Fibroblast of the aortic adventitia (primary cell): ENCODE measurements at regions not wholly inside any gene's neighbourhood (a gene's known extent, or its start where the extent isn't known, plus 50 kb on each side); places are given as distances from the start of the nearest gene placed in this dataset.
"Not testable (repeated sequence)": the region's sequence is repeated elsewhere in the genome, so short reads cannot be mapped to it uniquely, and the experiment has no call there.

Experiments used
- DNase-seq: peaks from one replicate; pipeline ENCODE4 v3.0.0-alpha.2; 2010; ENCODE audit warnings: low read depth
- H3K4me3 ChIP-seq: 2 replicates; pipeline ENCODE4 v1.5.1; 2011; ENCODE audit warnings: low read depth, mild to moderate bottlenecking, control low read depth, low read length, moderate library complexity
- TF ChIP-seq, protein P1 (sequence below): IDR thresholded peaks from 2 replicates; pipeline ENCODE4 v1.5.1; 2011; ENCODE audit warnings: mild to moderate bottlenecking, low read length, control low read depth, inconsistent platforms; ENCODE audit not compliant: insufficient read depth

GRCh38 chr10:43926371-43926770 is 277.7 kb upstream of the ZNF32 start:
- TF ChIP-seq, protein P1, sequence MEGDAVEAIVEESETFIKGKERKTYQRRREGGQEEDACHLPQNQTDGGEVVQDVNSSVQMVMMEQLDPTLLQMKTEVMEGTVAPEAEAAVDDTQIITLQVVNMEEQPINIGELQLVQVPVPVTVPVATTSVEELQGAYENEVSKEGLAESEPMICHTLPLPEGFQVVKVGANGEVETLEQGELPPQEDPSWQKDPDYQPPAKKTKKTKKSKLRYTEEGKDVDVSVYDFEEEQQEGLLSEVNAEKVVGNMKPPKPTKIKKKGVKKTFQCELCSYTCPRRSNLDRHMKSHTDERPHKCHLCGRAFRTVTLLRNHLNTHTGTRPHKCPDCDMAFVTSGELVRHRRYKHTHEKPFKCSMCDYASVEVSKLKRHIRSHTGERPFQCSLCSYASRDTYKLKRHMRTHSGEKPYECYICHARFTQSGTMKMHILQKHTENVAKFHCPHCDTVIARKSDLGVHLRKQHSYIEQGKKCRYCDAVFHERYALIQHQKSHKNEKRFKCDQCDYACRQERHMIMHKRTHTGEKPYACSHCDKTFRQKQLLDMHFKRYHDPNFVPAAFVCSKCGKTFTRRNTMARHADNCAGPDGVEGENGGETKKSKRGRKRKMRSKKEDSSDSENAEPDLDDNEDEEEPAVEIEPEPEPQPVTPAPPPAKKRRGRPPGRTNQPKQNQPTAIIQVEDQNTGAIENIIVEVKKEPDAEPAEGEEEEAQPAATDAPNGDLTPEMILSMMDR, result no peak
- no peak overlapping the region for H3K4me3 ChIP-seq
- no peak for DNase-seq

GRCh38 chr10:43925793-43926192 is 277.1 kb upstream of the ZNF32 start:
- H3K4me3 ChIP-seq, result no peak overlapping the region
- TF ChIP-seq, protein P1, result no peak
- no peak for DNase-seq

DNA sequence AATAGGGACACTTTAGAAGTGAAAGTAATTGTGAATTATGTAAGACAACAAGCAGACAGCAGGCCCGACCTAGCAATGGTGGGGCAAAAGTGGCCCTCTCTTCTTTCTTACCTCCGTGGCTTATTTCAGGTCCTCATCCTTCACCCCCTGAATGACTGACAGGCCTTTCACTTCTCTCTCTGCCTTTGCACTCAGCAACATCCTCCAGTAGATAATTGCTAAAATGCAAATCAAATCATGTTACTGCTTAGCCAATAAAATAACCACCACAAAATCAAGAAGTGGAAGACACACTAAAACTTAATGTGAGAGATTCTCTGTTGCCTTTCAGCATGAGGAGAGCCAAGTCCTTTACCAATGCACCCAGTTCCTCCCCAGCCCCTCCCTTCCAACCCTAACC is 274.6 kb upstream of the ZNF32 start:
- DNase-seq, result no peak
- H3K4me3 ChIP-seq, result no peak overlapping the region
- TF ChIP-seq, protein P1, result no peak

DNA sequence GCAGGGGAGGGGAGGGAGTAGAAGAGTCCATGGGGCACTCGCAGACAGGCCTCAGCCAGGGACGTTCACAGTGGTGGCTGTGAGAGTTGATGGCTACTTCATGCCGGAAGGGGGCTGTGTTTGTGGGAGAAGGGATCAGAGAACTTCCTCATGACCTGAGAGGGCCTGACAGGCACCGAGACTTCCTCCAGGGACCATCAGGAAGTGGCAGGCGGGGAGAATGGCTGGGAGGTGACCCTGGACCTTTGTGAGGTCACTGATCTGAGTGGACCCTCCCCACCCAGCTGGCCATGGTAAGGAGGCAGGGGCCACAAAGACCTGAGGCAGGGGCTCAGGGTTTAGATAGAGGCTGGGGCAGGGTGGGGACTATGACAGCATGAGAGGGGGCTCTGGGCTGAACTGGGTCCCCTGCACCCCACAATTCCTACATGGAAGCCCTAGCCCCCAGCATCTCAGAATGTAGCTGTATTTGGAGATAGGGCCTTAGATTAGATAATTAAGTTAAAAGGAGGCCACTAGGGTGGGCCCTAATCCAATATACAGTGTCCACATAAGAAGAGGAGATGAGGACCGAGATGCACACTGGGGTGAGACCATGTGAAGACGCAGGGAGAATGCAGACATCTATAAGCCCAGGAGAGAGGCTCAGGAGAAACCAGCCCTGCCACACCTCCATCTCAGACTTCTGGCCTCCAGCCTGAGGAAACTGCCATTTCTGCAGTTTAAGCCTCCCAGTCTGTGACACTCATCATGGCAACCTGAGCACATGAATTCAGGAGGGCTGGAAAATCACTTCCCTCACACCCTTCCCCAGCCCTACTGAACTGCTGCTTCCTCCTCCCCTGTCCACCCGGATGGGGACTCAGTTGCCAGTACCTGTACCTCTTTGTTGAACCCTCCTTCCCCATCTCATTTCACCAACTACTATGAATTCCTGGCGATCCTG is 273.9 kb upstream of the ZNF32 start:
- TF ChIP-seq, protein P1, result no peak
- no peak overlapping the region for H3K4me3 ChIP-seq
- no peak for DNase-seq

GRCh38 chr10:43921881-43922280 is 273.2 kb upstream of the ZNF32 start:
- DNase-seq, result no peak
- H3K4me3 ChIP-seq, result no peak overlapping the region
- TF ChIP-seq, protein P1, result no peak

- no peak for DNase-seq
- TF ChIP-seq, protein P1, result no peak
- H3K4me3 ChIP-seq, result no peak overlapping the region
Measured at GRCh38 chr10:43921478-43921877, 272.8 kb upstream of the ZNF32 start.

DNA sequence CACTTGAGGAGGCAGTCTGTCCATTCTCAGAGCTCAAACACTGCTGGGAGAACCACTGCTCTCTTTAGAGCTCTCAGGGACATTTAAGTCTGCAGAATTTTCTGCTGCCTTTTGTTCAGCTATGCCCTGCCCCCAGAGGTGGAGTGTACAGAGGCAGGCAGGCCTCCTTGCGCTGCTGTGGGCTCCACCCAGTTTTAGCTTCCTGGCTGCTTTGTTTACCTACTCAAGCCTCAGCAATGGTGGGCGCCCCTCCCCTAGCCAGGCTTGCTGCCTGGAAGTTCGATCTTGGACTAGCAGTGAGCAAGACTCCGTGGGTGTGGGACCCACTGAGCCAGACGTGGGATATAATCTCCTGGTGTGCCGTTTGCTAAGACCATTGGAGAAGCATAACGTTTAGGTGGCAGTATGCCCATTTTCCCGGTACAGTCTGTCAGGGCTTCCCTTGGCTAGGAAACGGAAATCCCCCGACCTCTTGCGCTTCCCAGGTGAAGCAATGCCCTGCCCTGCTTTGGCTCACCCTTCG is 271.6 kb upstream of the ZNF32 start:
- not testable (repeated sequence) for DNase-seq, H3K4me3 ChIP-seq
